A549 (cell line): ENCODE measurements at regions not wholly inside any gene's neighbourhood (a gene's known extent, or its start where the extent isn't known, plus 50 kb on each side); places are given as distances from the start of the nearest gene placed in this dataset.

Experiments
- BHLHE40 ChIP-seq: IDR thresholded peaks from 2 replicates; pipeline ENCODE4 v1.6.1; 2012; ENCODE audit warnings: low read depth, low read length, inconsistent platforms
- CHD4 ChIP-seq: fragments of 200-600 bp; sonication (generic); IDR thresholded peaks from 2 replicates; pipeline ENCODE4 v1.6.1; 2016; ENCODE audit warnings: antibody characterized with exemption, mild to moderate bottlenecking, borderline replicate concordance
- CTCF ChIP-seq: fragments of >200 bp; sonication (Bioruptor Twin); formaldehyde crosslinking; IDR thresholded peaks from 3 replicates; pipeline ENCODE4 v1.5.1; 2016
- EP300 ChIP-seq, 2 experiments: fragments of >200 bp; sonication (Bioruptor Twin); formaldehyde crosslinking; IDR thresholded peaks; 2 replicates in 1 of 2; 3 replicates in 1 of 2; pipeline ENCODE4 v1.6.1; 2016 to 2017
- NR3C1 ChIP-seq: fragments of >200 bp; sonication (Bioruptor Twin); formaldehyde crosslinking; IDR thresholded peaks from 3 replicates; pipeline ENCODE4 v1.6.1; 2017
- POLR2A ChIP-seq: IDR thresholded peaks from 2 replicates; pipeline ENCODE4 v1.6.1; 2012; ENCODE audit warnings: mild to moderate bottlenecking, low read length
- REST ChIP-seq: fragments of 200-600 bp; sonication (generic); IDR thresholded peaks from 2 replicates; pipeline ENCODE4 v1.6.1; 2016; ENCODE audit warnings: antibody characterized with exemption, mild to moderate bottlenecking, moderate library complexity
- RFX5 ChIP-seq: fragments of 450-650 bp; IDR thresholded peaks from 2 replicates; pipeline ENCODE4 v1.7.1; 2014; ENCODE audit warnings: antibody characterized with exemption, mild to moderate bottlenecking, moderate library complexity
- SMC3 ChIP-seq: fragments of >200 bp; sonication (Bioruptor Twin); formaldehyde crosslinking; IDR thresholded peaks from 3 replicates; pipeline ENCODE4 v1.6.1; 2018; ENCODE audit warnings: inconsistent platforms
- TP53 ChIP-seq: fragments of 250-450 bp; sonication (Bioruptor Pico); IDR thresholded peaks from 2 replicates; pipeline ENCODE4 v1.5.0; 2021; ENCODE audit warnings: mild to moderate bottlenecking, moderate library complexity
- USF2 ChIP-seq: fragments of 450-650 bp; IDR thresholded peaks from 2 replicates; pipeline ENCODE4 v1.6.1; 2014; ENCODE audit warnings: antibody characterized with exemption
- ZSCAN20 ChIP-seq: fragments of 250-450 bp; sonication (Bioruptor Pico); IDR thresholded peaks from 2 replicates; pipeline ENCODE4 v1.8.0; 2022; ENCODE audit warnings: mild to moderate bottlenecking, moderate library complexity

GRCh38 chr22:22103078-22103875 lies 120.7 kb upstream of the TOP3B start:
- no peak for TF ChIP-seq CTCF
- TF ChIP-seq USF2, result no peak
- TF ChIP-seq REST, result no peak
- TF ChIP-seq EP300 (IDR thresholded peaks at IDR 0.05), result no peak
- TF ChIP-seq BHLHE40, result no peak
- TF ChIP-seq POLR2A, result no peak
- TF ChIP-seq TP53 (CRISPR knock-in tag), result no peak
- TF ChIP-seq NR3C1, result no peak
- TF ChIP-seq SMC3, result no peak
- TF ChIP-seq ZSCAN20 (CRISPR knock-in tag), result no peak
- TF ChIP-seq CHD4, result no peak
- TF ChIP-seq RFX5, result no peak
